ENCODE measurements at regions not wholly inside any gene's neighbourhood (a gene's known extent, or its start where the extent isn't known, plus 50 kb on each side); places are given as distances from the start of the nearest gene placed in this dataset.

GRCh38 chr2:2806711-2807110 lies 475.6 kb upstream of the MYT1L start:
- WGBS, 2 experiments (ENCODE audit: extremely low coverage in 1 of 2, insufficient coverage in 1 of 2, insufficient read length in 1 of 2, insufficient replicate concordance in 2 of 2, low coverage in 1 of 2, low lambda C conversion rate in 2 of 2, missing lambda C conversion rate in 1 of 2) = 96% methylated on average over 7 of the region's 7 CpGs; no CpG with 5 or more reads in 1 of the 2 experiments
- DNase-seq (ENCODE audit: low read depth in 1 of 2, low spot score in 2 of 2) = no peak
- H3K9me3 ChIP-seq (ENCODE audit: insufficient read depth in 2 of 2, low read depth in 1 of 2, low read length in 1 of 2) = peaks cover 0 to 5% of the 10 kb centered on the region in 2 experiments; a peak in 2 of 4 replicates
- TF ChIP-seq PHF8 (conservative IDR thresholded peaks at IDR 0.05; ENCODE audit: low read depth, low read length) (no peak), CTBP2 (IDR thresholded peaks at IDR 0.05; ENCODE audit: borderline replicate concordance, insufficient read depth, insufficient read length, low read length) (no peak), POLR2A (IDR thresholded peaks at IDR 0.05; ENCODE audit: control extremely low read depth in 1 of 2, low read depth in 2 of 2, low read length in 2 of 2) (no peak), SIN3A (conservative IDR thresholded peaks at IDR 0.05 in 1 of 2, IDR thresholded peaks at IDR 0.05 in 1 of 2; ENCODE audit: low read depth in 1 of 2, low read length in 2 of 2) (no peak), GTF2F1 (IDR thresholded peaks at IDR 0.05; ENCODE audit: borderline replicate concordance, low read depth, low read length) (no peak), ZNF274 (IDR thresholded peaks at IDR 0.05; ENCODE audit: borderline replicate concordance, extremely low read depth, low read length) (no peak), RFX5 (IDR thresholded peaks at IDR 0.05; ENCODE audit: borderline replicate concordance, low read depth, low read length) (no peak), CREB1 (IDR thresholded peaks at IDR 0.05) (no peak), KDM5A (IDR thresholded peaks at IDR 0.05; ENCODE audit: low read length) (no peak), RAD21 (IDR thresholded peaks at IDR 0.05 in 1 of 2, conservative IDR thresholded peaks at IDR 0.05 in 1 of 2; ENCODE audit: low read depth in 2 of 2, low read length in 2 of 2) (no peak), SUZ12 (IDR thresholded peaks at IDR 0.05; ENCODE audit: low read length) (no peak)
- TF ChIP-seq, protein P1, sequence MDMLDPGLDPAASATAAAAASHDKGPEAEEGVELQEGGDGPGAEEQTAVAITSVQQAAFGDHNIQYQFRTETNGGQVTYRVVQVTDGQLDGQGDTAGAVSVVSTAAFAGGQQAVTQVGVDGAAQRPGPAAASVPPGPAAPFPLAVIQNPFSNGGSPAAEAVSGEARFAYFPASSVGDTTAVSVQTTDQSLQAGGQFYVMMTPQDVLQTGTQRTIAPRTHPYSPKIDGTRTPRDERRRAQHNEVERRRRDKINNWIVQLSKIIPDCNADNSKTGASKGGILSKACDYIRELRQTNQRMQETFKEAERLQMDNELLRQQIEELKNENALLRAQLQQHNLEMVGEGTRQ (IDR thresholded peaks at IDR 0.05; ENCODE audit: low read length) = no peak

More at GRCh38 chr2:2806711-2807110, 475.6 kb upstream of the MYT1L start:
- Histone ChIP-seq H3K4ac (replicated peaks; ENCODE audit: insufficient read length, low read depth, low read length) (no peak overlapping the region), H3K36me3 (ENCODE audit: control insufficient read depth in 2 of 4, insufficient read depth in 4 of 4, low read length in 3 of 4) (no peaks in the 10 kb centered on the region), H2BK120ac (replicated peaks; ENCODE audit: low read depth, low read length) (no peak overlapping the region), H3K4me2 (ENCODE audit: insufficient read depth in 1 of 2, low read depth in 2 of 2, low read length in 2 of 2) (no peak overlapping the region), H3K27me3 (replicated peaks in 1 of 4; ENCODE audit: control insufficient read depth in 3 of 4, extremely low read depth in 1 of 4, insufficient read depth in 3 of 4, low read length in 3 of 4) (no peaks in the 10 kb centered on the region), H3K27ac (ENCODE audit: low read depth, low read length) (no peak overlapping the region), H4K91ac (replicated peaks; ENCODE audit: insufficient read length, low read length) (no peak overlapping the region), H2BK20ac (ENCODE audit: low read length) (no peak overlapping the region), H3K79me2 (ENCODE audit: control insufficient read depth in 1 of 2, insufficient read depth in 2 of 2, low read length in 2 of 2) (no peaks in the 10 kb centered on the region), H4K8ac (ENCODE audit: extremely low read depth, insufficient read depth, low read length) (no peak overlapping the region), H3K56ac (replicated peaks; ENCODE audit: insufficient read length, low read depth, low read length) (no peak overlapping the region), H3K23me2 (ENCODE audit: low read depth, low read length) (no peaks in the 10 kb centered on the region), H2BK15ac (ENCODE audit: low read length) (no peak overlapping the region), H2AK5ac (ENCODE audit: low read depth, low read length) (no peak overlapping the region), H4K20me1 (replicated peaks in 1 of 2; ENCODE audit: control insufficient read depth in 1 of 2, insufficient read depth in 2 of 2, low read length in 2 of 2) (no peaks in the 10 kb centered on the region), H3K18ac (ENCODE audit: extremely low read depth, low read length) (no peak overlapping the region), H2BK5ac (ENCODE audit: low read depth, low read length) (no peak overlapping the region), H3K4me3 (ENCODE audit: extremely low read depth in 1 of 4, insufficient read depth in 2 of 4, low read depth in 3 of 4, low read length in 4 of 4) (no peak overlapping the region), H3K9ac (replicated peaks in 1 of 4; ENCODE audit: extremely low read depth in 1 of 4, low read depth in 3 of 4, low read length in 3 of 4) (no peak overlapping the region), H3K14ac (ENCODE audit: insufficient read length) (no peak overlapping the region), H4K5ac (ENCODE audit: insufficient read length, low read depth, low read length) (no peak overlapping the region), H3K4me1 (replicated peaks in 1 of 4; ENCODE audit: control insufficient read depth in 3 of 4, insufficient read depth in 4 of 4, low read length in 3 of 4) (0 out of 7 replicates have a peak, but pooled peaks cover 0 to 2% (median 0%) of the 10 kb centered on the region in 4 experiments), H3K23ac (ENCODE audit: insufficient read length) (no peak overlapping the region), H2AFZ (ENCODE audit: low read length) (no peak overlapping the region), H2BK12ac (ENCODE audit: low read depth, low read length) (no peak overlapping the region), H3K79me1 (ENCODE audit: low read depth, low read length) (no peaks in the 10 kb centered on the region)
- FAIRE-seq = no peak
- ChIA-PET CTCF (ENCODE audit: partially characterized antibody) (interaction anchor here (1.0 kb wide), 1 partner anchor 7 kb away, joined by 3 read pairs; no protein-coding TSS in a partner anchor), POLR2A (ENCODE audit: partially characterized antibody) (interaction anchor here (1.0 kb wide), 1 partner anchor 19 kb away, joined by 3 read pairs; no protein-coding TSS in a partner anchor)

Measured in H1 (cell line).